Frontal cortex (tissue), 3 donors: ENCODE measurements at regions not wholly inside any gene's neighbourhood (a gene's known extent, or its start where the extent isn't known, plus 50 kb on each side); places are given as distances from the start of the nearest gene placed in this dataset.
"Not testable (repeated sequence)": the region's sequence is repeated elsewhere in the genome, so short reads cannot be mapped to it uniquely, and the experiment has no call there.

Experiments
- DNase-seq, 2 donors: peaks; one replicate each; pipeline ENCODE4 v3.0.0; 2012; ENCODE audit warnings: low spot score in 2 of 2
- FAIRE-seq: peaks from 2 replicates; lab custom pipeline; 2012; peaks lifted over from hg19 to GRCh38; lab: Jason Lieb, UNC
- donor health status: control.
- donor health status: control.
- donor health status: control.

GRCh38 chr13:112144616-112145550, 77.9 kb downstream of the SOX1 start:
- no peak for DNase-seq
- no peak for FAIRE-seq

- FAIRE-seq (no peak), DNase-seq (no peak)
Measured at GRCh38 chr13:112145551-112146360, 78.8 kb downstream of the SOX1 start.

DNA sequence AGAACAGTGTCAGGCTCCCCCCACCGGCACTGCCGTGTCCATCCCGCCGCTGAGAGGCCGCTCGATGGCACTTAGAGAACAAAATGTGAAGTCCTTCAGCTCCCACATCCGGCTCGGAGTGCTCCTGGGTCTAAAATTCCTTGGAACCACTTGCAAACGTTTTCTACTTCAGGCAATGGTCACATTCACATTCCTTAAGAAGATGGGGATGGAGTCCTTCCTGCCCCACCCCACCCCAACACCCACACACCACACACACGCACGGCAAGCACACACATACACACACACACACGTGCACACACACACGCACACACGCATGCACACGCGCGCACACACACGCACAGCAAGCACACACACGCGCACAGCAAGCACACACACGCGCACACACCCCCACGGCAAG, 83.4 kb downstream of the SOX1 start:
- DNase-seq (no peak), FAIRE-seq (no peak)

GRCh38 chr13:112152846-112153245, 85.9 kb downstream of the SOX1 start:
- FAIRE-seq (no peak), DNase-seq (no peak)

DNA sequence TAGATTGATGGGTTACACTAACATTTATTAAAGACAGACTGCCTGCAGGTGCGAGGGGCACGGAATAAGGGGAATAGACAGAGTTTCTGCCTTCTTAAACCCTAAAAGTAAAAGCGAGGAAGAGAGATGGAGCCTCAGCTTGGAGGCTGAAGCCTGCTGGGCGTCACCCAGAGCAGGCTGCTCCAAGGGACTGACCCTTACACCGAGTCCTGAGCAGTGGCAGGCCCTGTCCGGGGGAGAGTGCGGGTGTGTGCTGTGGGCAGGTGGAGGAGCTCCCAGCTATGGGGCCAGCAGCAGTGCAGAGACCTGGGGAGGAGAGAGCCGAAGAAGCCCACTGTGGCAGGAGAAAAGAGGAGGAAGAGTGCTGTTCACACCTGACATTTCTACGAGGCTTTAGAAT, 86.4 kb downstream of the SOX1 start:
- FAIRE-seq: no peak

GRCh38 chr13:112153846-112154245, 86.9 kb downstream of the SOX1 start:
- DNase-seq (no peak), FAIRE-seq (no peak)

More for the DNA sequence above, 86.4 kb downstream of the SOX1 start:
- DNase-seq: no peak

DNA sequence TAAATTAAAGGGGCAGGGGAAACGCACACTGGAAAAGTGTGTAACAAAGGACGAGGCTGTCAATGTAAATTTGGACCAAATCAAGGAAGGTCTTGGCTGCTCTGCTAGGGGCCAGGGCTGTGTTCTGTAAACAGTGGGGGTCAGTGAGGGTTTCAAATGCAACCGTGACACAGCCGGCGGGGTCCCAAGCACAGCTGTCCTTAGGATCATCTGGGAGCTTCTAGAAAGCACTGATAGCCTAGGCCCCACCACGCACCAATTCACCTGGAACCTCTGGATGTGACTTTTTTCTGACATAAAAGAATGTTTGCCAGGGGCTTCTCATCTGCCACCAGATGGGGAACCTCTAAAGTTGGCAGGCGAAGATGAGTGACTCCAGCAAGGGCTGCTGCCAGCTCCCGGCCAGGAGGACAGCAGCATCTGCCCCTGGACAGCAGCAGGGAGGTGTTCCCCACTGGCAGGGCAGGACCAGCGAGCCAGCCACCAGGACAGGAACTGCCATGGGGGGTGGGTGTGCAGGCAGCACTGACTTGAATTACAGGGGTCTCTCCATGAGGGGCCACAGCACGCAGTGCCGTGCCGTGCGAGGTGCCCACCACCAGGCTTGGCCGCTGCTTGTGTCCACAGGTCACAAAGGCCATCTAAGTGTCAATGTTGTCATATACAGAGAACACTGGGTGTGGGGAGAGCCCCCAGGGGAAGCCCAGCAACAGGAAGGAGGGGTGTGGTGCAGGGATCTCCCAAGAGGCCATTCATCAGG, 87.5 kb downstream of the SOX1 start:
- DNase-seq (no peak), FAIRE-seq (no peak)

DNA sequence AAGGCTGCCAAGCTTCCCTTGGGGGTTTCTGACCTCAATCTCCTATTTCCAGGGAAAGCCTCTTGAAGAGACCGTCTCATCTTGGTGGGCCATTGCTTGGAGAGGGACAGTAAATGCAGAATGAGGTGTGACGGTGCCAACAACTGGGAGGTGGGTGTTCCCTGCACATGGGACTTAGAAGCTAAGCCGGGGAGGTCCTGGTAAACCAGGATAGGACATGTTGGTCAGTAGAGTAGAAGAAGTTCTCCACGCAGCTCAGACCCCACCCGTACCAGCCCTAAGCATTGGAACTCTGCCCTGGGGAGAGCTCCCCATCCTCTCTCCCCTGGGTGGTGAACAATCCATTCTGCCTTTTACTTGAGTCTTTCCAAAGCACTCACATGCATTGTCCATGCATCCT, 92.0 kb downstream of the SOX1 start:
- FAIRE-seq: no peak
- no peak for DNase-seq

- FAIRE-seq (no peak), DNase-seq (no peak)
Measured at GRCh38 chr13:112159575-112160547, 92.9 kb downstream of the SOX1 start.

DNA sequence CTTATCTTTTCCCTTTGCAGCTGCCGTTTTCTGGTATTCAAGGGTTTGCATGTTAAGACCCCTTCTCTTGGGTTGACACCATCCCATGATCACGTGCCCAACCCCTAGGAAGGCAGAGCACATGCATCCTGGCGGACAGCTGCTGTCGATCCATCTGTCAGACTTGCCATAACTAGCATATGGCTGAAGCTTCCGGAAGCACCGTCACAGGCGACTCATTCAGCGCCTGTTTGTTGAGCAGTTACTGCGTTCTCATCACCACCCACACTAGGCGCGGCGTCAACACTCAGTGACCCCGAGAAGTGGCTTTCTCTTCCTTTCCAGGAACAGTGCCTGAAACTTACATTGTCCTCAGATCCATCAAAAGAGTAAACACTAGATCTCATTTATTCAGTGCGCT, 93.6 kb downstream of the SOX1 start:
- DNase-seq (peak in 1 of 2 donors; percentile 31), FAIRE-seq (no peak)

DNA sequence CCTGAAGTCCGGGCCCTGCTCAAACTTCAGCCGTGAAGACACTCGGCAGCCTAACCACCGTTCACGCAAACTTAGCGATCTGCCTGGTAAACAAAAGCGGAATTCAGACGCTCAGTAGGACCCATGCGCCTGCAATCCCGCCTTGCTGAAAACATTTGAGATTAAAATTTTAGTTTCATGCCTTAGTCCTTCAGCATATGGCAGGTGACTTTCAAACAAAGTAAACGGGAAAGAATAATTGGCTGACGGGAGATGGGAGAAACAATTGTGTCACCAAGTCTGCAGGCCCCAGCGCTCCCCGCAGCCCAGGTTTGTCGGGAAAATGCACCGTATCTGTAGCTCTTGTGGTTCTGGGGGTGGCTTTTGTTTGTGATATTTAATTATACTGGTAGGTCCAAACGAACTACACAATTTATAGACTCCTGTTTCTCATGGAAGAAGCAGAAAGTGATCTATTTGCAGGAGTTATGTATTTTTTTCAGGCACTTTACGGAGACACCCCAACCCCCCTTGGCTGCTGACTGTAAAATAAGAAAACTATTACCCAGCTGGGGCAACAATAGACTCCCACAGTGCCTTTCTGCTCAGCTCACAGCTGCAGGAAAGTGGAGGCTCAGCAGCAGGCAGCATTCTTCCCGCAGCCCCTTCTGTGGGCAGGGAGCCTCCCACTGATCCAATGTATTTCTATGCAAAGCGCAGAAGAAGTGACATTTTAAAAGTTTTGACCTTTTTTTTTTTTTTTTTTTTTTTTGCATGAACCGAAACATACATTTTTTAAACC, 94.8 kb downstream of the SOX1 start:
- DNase-seq (no peak), FAIRE-seq (no peak)

GRCh38 chr13:112163691-112164660, 97.0 kb downstream of the SOX1 start:
- FAIRE-seq, DNase-seq: not testable (repeated sequence)

DNA sequence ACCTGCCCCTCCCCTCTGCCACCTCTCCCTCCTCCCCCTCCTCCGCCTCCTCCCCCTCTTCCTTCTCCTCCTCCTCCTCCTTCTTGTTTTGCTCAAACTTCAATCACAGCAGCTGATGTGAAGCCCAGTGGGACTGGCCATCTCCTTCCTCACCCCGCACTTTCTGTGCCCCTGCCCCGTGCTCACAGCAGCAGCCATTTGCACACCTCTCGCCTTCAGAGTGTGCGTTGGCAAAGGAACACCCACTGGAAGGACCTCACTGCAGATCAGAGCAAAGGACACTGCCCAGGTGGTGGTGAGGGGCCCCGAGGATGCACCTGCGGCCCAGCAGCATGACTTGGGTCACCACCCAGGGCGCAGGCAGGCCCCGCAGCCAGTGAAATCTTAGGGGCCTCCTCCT, 98.8 kb downstream of the SOX1 start:
- no peak for DNase-seq
- no peak for FAIRE-seq

- DNase-seq (no peak), FAIRE-seq (no peak)
Measured at GRCh38 chr13:112168761-112169160, 101.8 kb downstream of the SOX1 start.

DNA sequence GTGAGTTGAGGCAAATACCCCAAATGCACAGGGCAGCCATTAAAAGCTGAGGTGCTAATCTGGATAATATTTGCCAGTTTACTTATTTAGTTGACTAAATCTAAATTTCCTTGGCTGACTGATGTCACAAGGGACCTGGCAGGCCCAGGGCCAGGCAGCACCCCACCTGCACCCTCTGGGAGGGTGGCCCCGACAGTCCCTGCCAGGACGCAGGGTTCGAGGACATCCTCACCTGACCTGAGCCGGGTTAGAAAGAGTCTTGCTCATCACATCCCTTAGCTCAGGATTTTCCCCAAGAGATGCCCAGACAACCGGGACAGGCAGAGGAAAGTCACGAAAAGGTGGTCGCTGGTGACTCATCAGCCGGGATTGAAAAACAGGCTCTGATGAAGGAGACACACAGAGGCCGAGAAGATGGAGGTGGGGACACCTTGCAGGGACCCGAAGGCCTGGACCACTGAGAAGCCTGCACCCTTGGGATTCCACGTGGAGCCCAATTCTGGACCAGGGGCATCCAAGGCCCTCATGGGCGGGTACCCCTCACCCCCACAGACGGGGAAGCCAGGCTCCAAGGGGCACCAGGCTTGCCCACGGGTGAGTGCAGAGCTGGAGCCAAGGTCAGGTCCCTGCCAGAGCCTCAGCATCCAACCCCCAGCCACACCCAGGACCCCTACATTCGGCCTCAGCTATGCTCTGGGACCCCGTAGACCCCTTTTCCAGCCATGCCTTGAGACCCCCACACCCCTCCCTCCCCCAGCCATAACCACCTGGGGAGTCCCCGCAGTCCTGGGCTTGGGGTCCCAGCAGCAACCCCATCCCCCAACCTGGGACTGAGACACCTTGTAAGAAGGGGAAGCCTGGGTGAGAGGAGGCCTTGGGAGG, 103.2 kb downstream of the SOX1 start:
- FAIRE-seq (no peak), DNase-seq (no peak)

- FAIRE-seq (no peak), DNase-seq (no peak)
Measured at GRCh38 chr13:112170823-112171569, 104.0 kb downstream of the SOX1 start.
